PC-9 (cell line): ENCODE measurements at regions not wholly inside any gene's neighbourhood (a gene's known extent, or its start where the extent isn't known, plus 50 kb on each side); places are given as distances from the start of the nearest gene placed in this dataset.

Experiments used
- BruUV-seq: library from RNA; stranded (reverse); fragments of 400-500 nt; replicated peaks from 2 replicates; lab custom pipeline; 2021; lab: Mats Ljungman, UMichigan
- CTCF ChIA-PET: fragments of 300-600 bp; sonication (Branson Sonifier 250); formaldehyde crosslinking; loops from one replicate; lab custom pipeline; 2022; ENCODE audit warnings: antibody characterized with exemption; lab: Charles Lee
- POLR2A ChIA-PET: fragments of 300-600 bp; sonication (Branson Sonifier 250); formaldehyde crosslinking; loops from one replicate; lab custom pipeline; 2022; ENCODE audit warnings: antibody characterized with exemption; ENCODE audit not compliant: unreplicated experiment; lab: Charles Lee
- DNase-seq, 2 experiments: peaks; one replicate each; pipeline versions ENCODE4 v3.0.0 to v3.0.0-alpha.2; 2015 to 2022; ENCODE audit warnings: mixed read lengths in 1 of 2
- H2AFZ ChIP-seq: fragments of 200-600 bp; sonication (generic); 2 replicates; pipeline ENCODE4 v1.8.1; 2017; ENCODE audit warnings: antibody characterized with exemption
- H3F3A ChIP-seq: fragments of 200-600 bp; sonication (generic); 2 replicates; pipeline ENCODE4 v1.8.1; 2017; ENCODE audit warnings: antibody characterized with exemption, mild to moderate bottlenecking, low read depth; ENCODE audit not compliant: insufficient read depth
- H3K27ac ChIP-seq: fragments of 200-600 bp; sonication (generic); 2 replicates; pipeline ENCODE4 v1.6.1; 2016; ENCODE audit warnings: mixed run types
- H3K27me3 ChIP-seq: fragments of 200-600 bp; sonication (generic); 2 replicates; pipeline ENCODE4 v1.6.1; 2016; ENCODE audit warnings: low read depth, mixed run types; ENCODE audit not compliant: insufficient read depth
- H3K36me3 ChIP-seq: fragments of 200-600 bp; sonication (generic); 2 replicates; pipeline ENCODE4 v1.6.1; 2016; ENCODE audit warnings: low read depth, mixed run types
- H3K4me1 ChIP-seq: fragments of 200-600 bp; sonication (generic); replicated peaks from 2 replicates; pipeline ENCODE4 v1.6.1; 2016; ENCODE audit warnings: mixed run types; ENCODE audit not compliant: insufficient read depth
- H3K4me2 ChIP-seq: fragments of 200-600 bp; sonication (generic); 2 replicates; pipeline ENCODE4 v1.6.1; 2017; ENCODE audit warnings: mixed run types
- H3K4me3 ChIP-seq: fragments of 200-600 bp; sonication (generic); 2 replicates; pipeline ENCODE4 v1.6.1; 2016; ENCODE audit warnings: mixed run types
- H3K79me2 ChIP-seq: fragments of 200-600 bp; sonication (generic); 2 replicates; pipeline ENCODE4 v1.6.1; 2017; ENCODE audit warnings: low read depth, mixed run types
- H3K9me2 ChIP-seq: fragments of 200-600 bp; sonication (generic); 2 replicates; pipeline ENCODE4 v1.8.1; 2017; ENCODE audit warnings: mild to moderate bottlenecking; ENCODE audit not compliant: insufficient read depth
- H3K9me3 ChIP-seq: fragments of 200-600 bp; sonication (generic); 2 replicates; pipeline ENCODE4 v1.8.1; 2016; ENCODE audit warnings: low read depth; ENCODE audit not compliant: insufficient read depth
- H4K20me1 ChIP-seq: fragments of 200-600 bp; sonication (generic); 2 replicates; pipeline ENCODE4 v1.8.1; 2017; ENCODE audit not compliant: insufficient read depth
- CTCF ChIP-seq: fragments of 200-600 bp; sonication (generic); conservative IDR thresholded peaks from 2 replicates; pipeline ENCODE4 v1.6.1; 2017; ENCODE audit warnings: mixed run types, antibody characterized with exemption, mild to moderate bottlenecking, moderate library complexity
- EZH2 ChIP-seq: fragments of 200-600 bp; sonication (generic); IDR thresholded peaks from 2 replicates; pipeline ENCODE4 v1.8.0; 2017; ENCODE audit warnings: antibody characterized with exemption, low read depth
- intact Hi-C: fragments of 100-400 bp; cut with micrococcal nuclease; formaldehyde crosslinking; loops from one replicate; pipeline ENCODE4 v1.10.0; 2022; ENCODE audit not compliant: unreplicated experiment

- H4K20me1 ChIP-seq: no peaks in the 10 kb centered on the region
- H3F3A ChIP-seq: no peaks in the 10 kb centered on the region
- ChIA-PET CTCF (no interaction called here), POLR2A (no interaction called here)
- no peaks in the 10 kb centered on the region for H3K79me2 ChIP-seq
- H3K4me1 ChIP-seq: no peaks in the 10 kb centered on the region
- no peaks in the 10 kb centered on the region for H3K9me3 ChIP-seq
- no peak overlapping the region for H3K4me2 ChIP-seq
- BruUV-seq: no TSS peak
- H3K9me2 ChIP-seq: 0 out of 2 replicates have a peak, but pooled peaks cover 4% of the 10 kb centered on the region
- no peak for TF ChIP-seq EZH2
- no peak for TF ChIP-seq CTCF
- no peak for DNase-seq
- H3K4me3 ChIP-seq: no peak overlapping the region
- H3K27ac ChIP-seq: no peak overlapping the region
- intact Hi-C loops: no loop called here
- no peak overlapping the region for H2AFZ ChIP-seq
- no peaks in the 10 kb centered on the region for H3K27me3 ChIP-seq
- no peaks in the 10 kb centered on the region for H3K36me3 ChIP-seq
Measured at GRCh38 chr7:89934101-89934500, 220.2 kb upstream of the STEAP1 start.

- no peaks in the 10 kb centered on the region for H3K79me2 ChIP-seq
- no peak overlapping the region for H3K27ac ChIP-seq
- H2AFZ ChIP-seq: no peak overlapping the region
- no TSS peak for BruUV-seq
- H4K20me1 ChIP-seq: no peaks in the 10 kb centered on the region
- H3K4me1 ChIP-seq: no peaks in the 10 kb centered on the region
- no peak overlapping the region for H3K4me3 ChIP-seq
- H3K4me2 ChIP-seq: no peak overlapping the region
- H3K9me3 ChIP-seq: no peaks in the 10 kb centered on the region
- H3K9me2 ChIP-seq: no peaks in the 10 kb centered on the region; the same call in 1 of the 2 replicates
- no peaks in the 10 kb centered on the region for H3K36me3 ChIP-seq
- H3K27me3 ChIP-seq: no peaks in the 10 kb centered on the region
- CTCF ChIA-PET: no interaction called here
- no peaks in the 10 kb centered on the region for H3F3A ChIP-seq
- TF ChIP-seq CTCF (no peak), EZH2 (no peak)
- intact Hi-C loops: no loop called here
- DNase-seq: no peak
- POLR2A ChIA-PET: no interaction called here
Measured at GRCh38 chr7:89943525-89944050, 210.7 kb upstream of the STEAP1 start.

- no peak for DNase-seq
Measured at GRCh38 chr7:89958525-89959068, 195.7 kb upstream of the STEAP1 start.

More at GRCh38 chr7:89958525-89959068, 195.7 kb upstream of the STEAP1 start:
- TF ChIP-seq CTCF (no peak), EZH2 (no peak)
- Histone ChIP-seq H3K79me2 (no peaks in the 10 kb centered on the region), H3K4me2 (no peak overlapping the region), H3K4me1 (no peaks in the 10 kb centered on the region), H3K36me3 (no peaks in the 10 kb centered on the region), H2AFZ (no peak overlapping the region), H3K27me3 (no peaks in the 10 kb centered on the region), H3K9me3 (no peaks in the 10 kb centered on the region), H3K27ac (no peak overlapping the region), H3F3A (no peaks in the 10 kb centered on the region), H3K9me2 (no peaks in the 10 kb centered on the region), H4K20me1 (no peaks in the 10 kb centered on the region), H3K4me3 (no peak overlapping the region)
- POLR2A ChIA-PET: no interaction called here
- CTCF ChIA-PET: no interaction called here
- intact Hi-C loops: no loop called here
- no TSS peak for BruUV-seq
